ENCODE measurements at regions not wholly inside any gene's neighbourhood (a gene's known extent, or its start where the extent isn't known, plus 50 kb on each side); places are given as distances from the start of the nearest gene placed in this dataset.
"Not testable (repeated sequence)": the region's sequence is repeated elsewhere in the genome, so short reads cannot be mapped to it uniquely, and the experiment has no call there.

DNA sequence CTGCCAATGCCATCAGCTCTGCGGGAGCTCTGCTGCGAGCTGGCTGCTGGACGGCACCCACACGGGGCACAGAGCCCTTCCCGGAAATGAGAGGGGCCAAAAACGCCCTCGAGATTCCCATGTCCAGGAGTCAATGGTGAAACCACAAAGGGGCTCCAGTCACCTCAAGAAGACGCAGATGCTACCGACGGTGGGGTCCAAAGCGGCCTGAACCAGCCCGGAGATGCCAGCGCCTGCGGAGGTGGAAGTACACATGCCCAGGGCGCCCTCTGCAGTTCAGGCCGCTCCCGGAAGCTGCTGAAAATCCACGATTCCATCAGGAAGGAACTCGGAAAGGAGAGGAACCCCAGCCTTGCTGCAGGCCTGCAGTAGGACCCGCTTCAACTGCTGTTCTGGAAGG is 82.4 kb upstream of the SELENOP start:
- DNase-seq, result no peak

DNA sequence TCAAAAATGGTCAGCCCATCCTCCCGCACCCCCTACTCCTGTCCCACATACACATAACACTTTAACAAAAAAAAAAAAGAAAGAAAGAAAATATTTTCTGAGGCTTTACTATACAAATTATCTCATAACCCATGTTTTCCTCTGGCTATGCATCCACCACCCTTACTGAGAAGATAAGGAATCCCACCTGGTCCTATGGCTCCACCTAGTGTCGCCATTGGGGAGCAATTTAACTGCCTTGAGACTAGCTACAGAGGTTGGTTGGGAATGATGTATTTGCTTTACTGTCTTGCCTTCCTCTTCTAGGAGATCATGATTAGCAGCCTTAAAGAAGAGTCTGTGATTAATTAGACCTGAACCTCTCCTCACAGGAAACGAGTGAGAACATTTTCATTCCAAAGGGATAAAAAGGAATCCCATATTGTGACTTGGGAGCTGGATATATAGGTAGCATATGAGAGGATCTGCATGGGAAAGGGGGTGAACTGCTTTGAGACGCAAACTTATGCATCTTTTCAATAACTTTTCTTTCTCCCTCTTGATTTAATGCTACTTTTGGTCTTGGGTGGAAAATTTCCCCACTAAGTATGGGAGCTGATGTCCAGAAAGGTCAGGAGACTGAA is 77.7 kb upstream of the SELENOP start:
- DNase-seq, result peak; percentile 29

DNA sequence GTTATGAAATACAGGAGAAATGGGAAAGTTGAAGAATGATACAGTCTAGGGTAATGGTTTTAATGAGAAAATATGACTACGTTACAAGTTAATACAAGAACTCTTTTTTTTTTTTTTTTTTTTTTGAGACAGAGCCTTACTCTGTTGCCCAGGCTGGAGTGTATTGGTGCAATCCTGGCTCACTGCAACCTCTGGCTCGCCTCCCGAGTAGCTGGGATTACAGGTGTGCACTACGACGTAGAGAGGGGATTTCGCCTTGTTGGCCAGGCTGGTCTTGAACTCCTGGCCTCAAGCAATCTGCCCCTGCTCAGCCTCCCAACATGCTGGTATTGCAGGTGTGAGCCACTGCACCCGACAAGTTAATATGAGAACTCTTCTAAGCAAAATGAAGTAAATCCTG is 77.1 kb upstream of the SELENOP start:
- DNase-seq, result no peak

DNA sequence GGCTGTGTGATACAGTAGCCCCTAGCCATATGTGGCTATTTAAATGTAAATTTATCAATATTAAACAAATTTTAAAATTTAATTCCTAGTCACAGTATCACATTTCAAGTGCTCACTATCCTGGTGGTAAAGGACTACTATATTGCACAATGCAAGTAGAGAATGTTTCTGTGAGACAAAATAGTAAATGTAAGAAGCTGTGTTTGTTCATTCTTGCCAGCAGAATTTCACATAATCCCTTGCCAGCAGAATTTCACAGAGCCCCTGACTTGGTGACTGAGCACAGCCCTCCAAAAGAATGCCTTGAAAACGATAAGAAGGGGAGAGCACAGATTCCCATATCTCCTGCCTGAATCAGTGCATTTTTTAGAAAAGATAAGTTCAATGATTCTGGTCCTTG is 75.9 kb upstream of the SELENOP start:
- no peak for DNase-seq

DNA sequence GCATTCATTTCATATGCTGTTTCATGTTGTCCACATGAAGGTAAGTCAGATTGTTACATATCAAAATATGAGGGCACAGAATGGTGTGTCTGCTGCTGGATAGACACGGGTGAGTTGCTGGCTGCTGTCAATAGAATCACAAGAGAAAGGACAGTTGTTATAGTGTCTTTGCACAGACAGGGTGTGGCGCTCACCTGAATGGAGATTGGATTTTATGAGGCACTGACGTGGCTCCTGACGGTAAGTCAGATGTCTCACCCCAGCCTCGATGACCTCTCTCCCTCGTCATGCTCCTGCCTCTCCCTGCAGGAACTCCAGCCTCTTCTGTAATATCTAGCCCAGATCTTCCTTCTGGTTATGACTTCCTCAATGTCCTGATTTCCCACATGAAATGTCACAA is 75.4 kb upstream of the SELENOP start:
- no peak for DNase-seq

DNA sequence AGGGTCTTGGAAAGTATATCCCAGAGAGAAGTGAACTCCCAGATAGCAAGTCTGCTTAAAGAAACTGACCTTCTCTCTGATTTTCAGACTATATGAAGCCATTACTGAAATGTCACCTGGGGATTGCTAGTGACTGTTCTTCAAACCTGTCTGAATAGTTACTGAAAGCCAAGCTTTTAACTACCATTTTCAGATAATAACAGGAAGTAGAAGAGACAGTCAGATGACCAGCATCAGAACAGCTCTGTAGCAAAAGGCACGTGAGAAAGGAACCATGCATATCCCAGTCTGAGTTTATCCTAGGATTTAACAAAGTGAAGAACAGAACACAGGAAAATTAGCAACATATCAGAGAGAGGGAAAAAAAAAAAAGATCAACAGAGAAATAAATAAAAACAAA is 74.9 kb upstream of the SELENOP start:
- no peak for DNase-seq

DNA sequence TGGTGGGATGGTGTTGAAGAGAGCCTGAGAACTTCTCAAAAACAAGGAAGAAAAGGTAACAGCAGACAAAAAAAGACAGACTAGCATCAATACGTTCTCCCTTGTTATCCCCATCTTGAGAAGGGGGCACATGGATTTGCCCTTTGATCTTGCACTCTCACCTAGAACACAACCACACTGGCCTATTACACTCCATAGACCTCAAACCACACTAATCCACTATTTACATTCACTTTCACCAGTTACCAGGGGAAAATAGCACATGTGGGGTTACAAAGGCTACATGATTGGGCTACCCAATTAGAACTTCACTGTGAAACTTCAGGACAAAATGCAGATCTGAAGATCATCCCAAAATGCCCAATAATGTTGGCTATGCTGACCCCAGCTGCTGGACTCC is 72.6 kb upstream of the SELENOP start:
- DNase-seq, result no peak

DNA sequence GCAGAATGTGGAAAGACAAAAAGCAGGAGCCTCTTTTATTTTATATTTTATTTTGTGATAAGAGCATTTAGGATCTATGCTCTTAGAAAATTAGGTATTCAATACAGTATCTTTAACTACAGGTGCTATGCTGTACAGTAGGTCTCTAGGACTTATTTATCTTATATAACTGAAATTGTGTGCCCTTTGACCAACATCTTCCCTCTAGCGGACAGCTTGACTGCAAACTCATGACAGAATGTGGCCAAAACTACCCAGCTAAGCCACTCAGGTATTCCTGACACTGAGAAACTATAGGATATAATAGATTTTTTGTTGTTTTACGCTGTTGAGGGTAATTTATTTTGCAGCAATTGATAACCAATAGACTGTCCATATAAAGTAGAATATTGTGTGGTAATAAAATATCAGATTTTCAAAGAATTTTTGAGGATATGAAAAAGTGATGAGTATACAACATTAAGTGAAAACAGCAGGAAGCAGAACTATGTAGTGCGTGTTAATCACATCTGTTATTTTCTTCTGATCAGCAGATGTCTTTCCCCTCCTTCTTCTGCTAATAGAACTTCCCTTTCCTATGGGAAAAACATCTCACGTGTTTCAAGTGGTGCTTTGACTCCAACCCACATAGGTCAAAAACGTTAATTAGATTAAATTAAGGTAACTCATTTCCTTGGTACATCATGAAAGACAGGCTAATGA is 69.9 kb upstream of the SELENOP start:
- DNase-seq, result no peak

DNA sequence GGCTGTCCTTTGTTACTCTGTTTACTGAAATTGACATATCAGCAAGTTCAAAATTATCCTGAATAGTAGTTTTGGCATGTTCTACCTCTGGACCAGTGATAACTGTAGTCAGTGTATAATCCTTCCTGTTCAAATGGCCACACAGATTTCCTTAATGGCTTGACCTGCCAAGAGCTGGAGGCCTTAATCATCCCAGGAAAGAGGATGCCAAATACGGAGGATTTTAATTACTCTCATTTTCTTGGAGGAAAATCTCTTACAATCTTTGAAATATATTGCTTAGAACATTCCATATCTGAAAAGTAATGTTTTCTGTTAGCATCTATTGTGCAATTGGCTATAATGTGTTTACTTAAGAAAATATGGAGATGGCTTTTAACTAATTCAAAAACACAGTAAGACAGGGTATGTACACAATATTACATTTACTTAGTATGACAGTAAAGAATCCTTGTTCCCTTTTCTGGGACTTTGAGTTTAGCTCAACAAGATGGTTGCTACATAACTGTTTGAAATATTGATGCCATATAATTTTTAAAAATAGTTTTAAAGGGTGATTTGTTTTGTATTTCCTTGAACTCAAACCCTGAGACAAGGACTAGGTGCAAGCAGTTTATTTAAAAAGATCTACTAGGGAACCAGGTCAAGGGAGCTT is 68.9 kb upstream of the SELENOP start:
- DNase-seq, result no peak

DNA sequence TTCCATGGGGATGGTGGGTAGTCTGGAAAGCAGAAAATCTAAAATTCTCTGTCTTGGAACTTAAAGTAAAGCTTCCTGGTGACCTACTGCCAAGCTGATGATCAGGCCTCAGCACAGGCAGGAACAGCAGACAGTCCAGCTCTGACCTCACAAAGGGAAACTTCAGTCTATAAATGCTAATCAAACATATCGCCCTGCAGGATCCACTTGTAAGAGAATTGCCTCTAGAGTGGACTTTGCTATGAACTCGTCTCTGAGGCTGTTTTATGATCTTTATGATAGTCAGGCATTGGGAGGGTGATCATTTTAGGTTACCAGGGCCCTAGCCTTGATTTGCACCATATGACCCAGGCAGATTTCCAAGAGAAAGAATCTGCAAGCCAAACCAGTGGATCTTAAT is 67.6 kb upstream of the SELENOP start:
- no peak for DNase-seq

DNA sequence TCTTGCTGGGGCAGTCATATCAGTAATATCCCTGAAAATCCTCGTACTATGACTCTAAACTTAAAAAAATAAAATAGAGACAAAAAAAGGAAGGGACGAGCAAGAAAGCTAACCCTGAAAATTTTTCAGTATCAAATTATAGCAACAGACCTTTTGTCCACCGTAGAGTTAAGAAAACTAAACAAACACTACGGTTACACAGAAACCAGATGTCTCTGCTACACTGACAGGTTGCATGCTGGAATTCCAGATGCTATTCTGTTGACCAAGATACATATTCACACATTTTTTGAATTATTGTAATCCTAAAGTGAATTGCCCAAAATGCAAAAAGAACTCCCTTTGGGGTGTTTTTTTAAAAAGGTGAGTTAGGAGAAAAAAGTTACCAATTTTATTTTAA is 66.9 kb upstream of the SELENOP start:
- DNase-seq, result no peak

DNA sequence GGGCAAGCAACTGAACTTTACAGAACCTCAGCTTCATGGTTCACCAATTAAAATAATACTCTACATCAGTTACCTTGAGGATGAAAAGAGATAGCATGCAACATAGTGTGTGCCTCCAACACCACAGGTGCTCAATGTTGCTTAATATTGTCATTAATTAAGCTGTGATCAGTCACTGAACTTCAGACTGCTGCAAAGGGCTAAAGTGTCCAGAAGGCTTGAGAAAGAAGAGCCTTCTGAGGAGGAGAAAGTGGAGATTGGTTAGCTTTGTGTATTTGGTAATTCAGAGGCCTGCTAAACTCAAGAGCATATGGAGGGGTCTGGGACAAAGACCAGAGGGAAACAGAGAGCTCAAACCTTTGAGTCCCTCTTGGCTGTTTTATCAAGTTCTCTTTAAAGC is 66.3 kb upstream of the SELENOP start:
- DNase-seq, result no peak

DNA sequence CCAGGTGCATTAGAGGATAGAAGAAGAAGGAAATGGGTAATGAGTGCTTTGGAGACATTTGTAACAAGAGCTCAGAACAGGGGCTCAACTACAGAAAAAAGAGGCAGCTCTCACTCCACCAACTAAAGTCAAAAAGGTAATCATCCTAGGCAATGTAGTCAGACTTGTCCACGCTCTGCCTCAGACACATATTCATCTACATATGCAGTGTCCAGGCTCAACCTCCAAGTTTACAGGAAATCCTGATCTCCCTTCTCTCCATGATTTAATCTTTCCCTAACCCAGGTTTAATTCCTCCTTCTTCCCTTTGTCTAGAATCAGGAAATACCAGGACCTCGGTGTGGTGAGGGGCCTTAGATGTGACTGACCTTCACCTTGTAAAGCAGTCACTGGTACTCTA is 65.7 kb upstream of the SELENOP start:
- DNase-seq, result no peak

DNA sequence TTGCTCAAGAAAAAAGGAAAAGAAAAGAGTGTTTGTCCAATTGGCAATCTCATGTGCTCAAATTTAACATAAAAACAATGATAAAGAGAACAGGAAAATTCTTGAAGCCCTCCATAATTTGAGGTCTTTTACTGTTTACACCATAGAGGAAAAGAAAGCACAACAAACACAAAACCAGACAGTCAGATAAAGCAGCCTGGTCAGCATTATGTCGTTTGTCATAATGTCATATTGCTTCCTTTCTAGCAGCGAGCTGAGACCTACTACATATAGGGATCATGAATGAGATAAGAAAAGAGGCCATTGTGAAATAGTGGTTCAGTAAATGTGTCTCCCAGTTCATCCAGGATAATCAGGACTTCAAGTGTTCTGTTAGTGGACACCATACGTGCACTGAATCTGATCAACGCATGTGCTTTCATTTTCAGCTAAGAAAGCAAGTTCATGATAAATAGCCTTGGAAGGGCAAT is 64.7 kb upstream of the SELENOP start:
- no peak for DNase-seq

DNA sequence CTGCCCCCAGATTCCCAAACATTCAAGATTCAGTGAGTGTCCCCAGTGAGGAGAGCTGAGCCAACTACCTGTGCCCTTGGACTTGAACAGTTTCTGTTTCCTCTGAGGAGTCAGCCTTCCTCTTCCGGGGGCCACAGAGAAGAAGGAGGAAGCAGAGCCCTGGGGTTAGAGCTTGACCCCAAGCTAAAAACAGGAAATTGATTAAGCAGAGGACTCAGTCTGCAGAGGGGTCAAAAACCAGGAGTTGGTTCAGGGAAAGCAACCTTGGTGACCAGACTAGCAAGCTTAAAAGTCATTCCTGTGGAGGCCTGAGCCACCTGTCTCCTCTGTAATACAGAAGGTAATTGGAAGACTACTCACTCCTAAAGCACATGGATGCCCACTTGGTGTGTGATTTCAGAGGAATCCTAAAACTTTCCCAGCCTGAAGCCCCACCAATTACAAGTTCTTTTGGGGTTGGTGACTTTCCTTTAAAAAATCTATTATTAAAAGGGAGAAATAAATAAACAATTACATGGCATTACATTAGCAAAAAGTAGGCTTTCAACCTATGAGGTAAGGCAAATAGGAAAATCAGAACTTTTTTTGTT is 64.2 kb upstream of the SELENOP start:
- DNase-seq, result no peak

DNA sequence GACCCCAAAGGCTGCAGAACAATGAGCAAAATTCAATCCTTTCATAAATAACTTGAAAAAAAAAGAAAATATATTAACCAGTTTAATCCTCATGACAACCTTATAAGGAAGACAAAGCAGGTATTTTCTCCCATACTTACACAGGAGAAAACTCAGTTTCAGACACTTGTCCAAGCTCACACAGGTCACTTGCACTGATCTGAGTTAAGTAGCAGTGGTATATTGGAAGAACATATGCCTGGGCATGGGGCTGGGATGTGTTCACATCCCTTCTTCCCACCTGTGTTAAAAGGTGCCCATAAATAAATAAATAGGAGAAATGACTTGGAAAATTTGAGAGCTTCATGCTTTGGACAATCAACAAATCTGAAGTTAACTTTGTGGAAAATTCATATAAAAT is 63.5 kb upstream of the SELENOP start:
- DNase-seq, result no peak

DNA sequence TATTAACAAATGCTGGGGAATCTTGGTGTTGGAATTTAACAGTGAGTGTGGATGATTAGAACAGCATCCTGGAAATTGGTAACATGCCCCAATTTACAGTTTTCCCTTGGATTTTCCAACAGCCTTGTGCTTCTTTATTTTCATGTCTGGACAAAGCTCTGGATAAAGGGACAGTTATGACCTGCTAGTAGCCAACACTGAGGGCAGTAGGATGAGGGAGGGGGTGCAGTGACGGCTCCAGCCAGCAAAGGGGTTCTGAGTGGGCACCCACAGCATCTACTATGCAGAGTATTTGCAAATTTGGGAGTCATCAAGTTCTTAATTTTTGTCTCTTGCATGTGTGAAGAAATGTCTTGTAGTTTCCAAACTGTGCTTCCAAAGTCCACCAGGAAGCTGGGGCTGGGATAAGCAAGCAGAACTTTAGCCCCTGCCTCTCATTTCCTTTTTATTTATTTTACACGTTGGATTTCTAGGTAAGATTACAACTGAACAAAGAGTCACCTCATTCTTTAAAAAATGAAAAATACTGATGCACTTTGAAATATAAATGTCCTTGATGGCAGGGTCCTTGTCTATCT is 63.0 kb upstream of the SELENOP start:
- DNase-seq, result no peak

DNA sequence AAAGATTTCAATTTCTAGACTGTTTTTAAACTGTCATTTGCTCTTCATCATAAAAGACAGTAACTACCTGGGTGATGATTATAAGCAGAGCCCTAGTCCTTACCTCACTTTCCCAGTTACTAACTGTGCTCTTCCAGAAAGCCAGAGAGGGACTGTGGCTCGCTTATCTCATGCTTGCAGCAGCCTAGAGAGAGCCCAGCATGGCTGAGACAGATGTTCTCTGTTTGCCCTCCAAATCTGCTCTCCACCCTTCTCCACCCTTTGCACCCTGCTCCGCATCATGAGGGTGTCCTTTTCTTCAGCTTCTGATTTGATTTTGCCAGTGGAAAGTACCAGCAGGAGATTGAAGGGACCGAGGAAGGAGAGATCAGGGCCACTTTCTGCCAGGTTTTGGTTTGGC is 61.2 kb upstream of the SELENOP start:
- no peak for DNase-seq

DNA sequence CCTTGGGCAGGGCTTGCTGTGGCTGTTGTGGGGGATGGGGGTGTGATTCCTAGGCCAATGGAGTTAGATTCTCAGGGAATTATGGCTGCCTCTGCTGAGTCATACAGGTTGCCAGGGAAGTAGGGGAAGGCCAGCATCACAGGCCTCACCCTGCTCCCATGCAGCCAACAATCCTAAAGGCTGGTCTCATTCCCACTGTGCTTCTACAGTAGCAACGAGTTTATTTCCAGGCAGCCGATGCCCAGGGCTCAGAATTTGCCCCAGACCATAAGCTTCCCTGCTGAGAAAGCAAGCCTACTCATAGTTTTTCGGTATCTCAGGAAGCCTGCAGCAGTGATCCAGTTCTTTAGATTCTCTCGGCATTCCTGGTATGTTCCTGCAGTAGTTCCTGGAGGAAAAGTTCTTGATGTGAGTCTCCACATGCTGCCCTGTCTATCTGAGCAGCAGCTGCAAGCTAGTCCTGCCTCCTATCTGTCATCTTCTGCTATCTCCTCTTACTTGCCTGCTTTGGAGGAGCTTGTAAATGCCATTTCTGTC is 59.3 kb upstream of the SELENOP start:
- no peak for DNase-seq

DNA sequence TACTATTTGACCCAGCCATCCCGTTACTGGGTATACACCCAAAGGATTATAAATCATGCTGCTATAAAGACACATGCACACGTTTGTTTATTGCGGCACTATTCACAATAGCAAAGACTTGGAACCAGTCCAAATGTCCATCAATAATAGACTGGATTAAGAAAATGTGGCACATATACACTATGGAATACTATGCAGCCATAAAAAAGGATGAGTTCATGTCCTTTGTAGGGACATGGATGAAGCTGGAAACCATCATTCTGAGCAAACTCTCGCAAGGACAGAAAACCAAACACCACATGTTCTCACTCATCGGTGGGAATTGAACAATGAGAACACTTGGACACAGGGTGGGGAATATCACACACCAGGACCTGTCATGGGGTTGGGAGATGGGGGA is 56.7 kb upstream of the SELENOP start:
- not testable (repeated sequence) for DNase-seq

DNA sequence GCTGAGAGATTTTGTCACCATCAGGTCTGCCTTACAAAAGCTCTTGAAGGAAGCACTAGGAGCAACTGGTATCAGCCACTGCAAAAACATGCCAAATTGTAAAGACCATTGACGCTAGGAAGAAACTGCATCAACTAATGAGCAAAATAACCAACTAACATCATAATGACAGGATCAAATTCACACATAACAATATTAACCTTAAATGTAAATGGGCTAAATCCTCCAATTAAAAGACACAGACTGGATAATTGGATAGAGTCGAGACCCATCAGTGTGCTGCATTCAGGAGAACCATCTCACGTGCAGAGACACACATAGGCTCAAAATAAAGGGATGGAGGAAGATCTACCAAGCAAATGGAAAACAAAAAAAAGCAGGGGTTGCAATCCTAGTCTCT is 53.1 kb upstream of the SELENOP start:
- DNase-seq, result not testable (repeated sequence)
